CD4-positive, alpha-beta T cell (primary cell): ENCODE measurements at regions not wholly inside any gene's neighbourhood (a gene's known extent, or its start where the extent isn't known, plus 50 kb on each side); places are given as distances from the start of the nearest gene placed in this dataset.

Source experiments
- ATAC-seq: fragments of 200-7000 bp; cut with Tn5 transposase; one replicate; pipeline ENCODE4 v1.10.0; 2022; ENCODE audit warnings: mild to moderate bottlenecking; ENCODE audit not compliant: poor library complexity
- CTCF ChIA-PET: fragments of 350-600 bp; sonication (Branson Sonifier 250); formaldehyde crosslinking; loops from one replicate; lab custom pipeline; 2021; ENCODE audit warnings: antibody characterized with exemption, inconsistent platforms; lab: Charles Lee
- POLR2A ChIA-PET: fragments of 350-600 bp; sonication (Branson Sonifier 250); formaldehyde crosslinking; loops from one replicate; lab custom pipeline; 2021; ENCODE audit warnings: antibody characterized with exemption, inconsistent platforms; lab: Charles Lee
- DNase-seq, 14 experiments: peaks; one replicate each; pipeline ENCODE4 v3.0.0-alpha.2; 2013 to 2020; ENCODE audit warnings: mixed read lengths in 2 of 14
- H3K27ac ChIP-seq, 2 donors: one replicate each; pipeline versions ENCODE4 v1.5.1 to v1.7.0; 2013; ENCODE audit warnings: low read length in 2 of 2, low read depth in 1 of 2, mild to moderate bottlenecking in 1 of 2
- H3K27me3 ChIP-seq, 2 experiments: 1 replicate in 1 of 2; 2 replicates in 1 of 2; pipeline versions ENCODE4 v1.6.1 to v1.7.0; 2013; ENCODE audit warnings: low read length in 2 of 2, control low read depth in 1 of 2, mild to moderate bottlenecking in 1 of 2, moderate library complexity in 1 of 2; ENCODE audit not compliant: insufficient read depth in 2 of 2, control insufficient read depth in 1 of 2
- H3K36me3 ChIP-seq: one replicate; pipeline ENCODE4 v1.6.1; 2013; ENCODE audit warnings: low read length, control low read depth; ENCODE audit not compliant: insufficient read depth
- H3K4me1 ChIP-seq: one replicate; pipeline ENCODE4 v1.6.1; 2013; ENCODE audit warnings: low read length, control low read depth; ENCODE audit not compliant: insufficient read depth
- H3K4me3 ChIP-seq: one replicate; pipeline ENCODE4 v1.5.1; 2013; ENCODE audit warnings: mild to moderate bottlenecking, low read length, moderate library complexity
- H3K9me3 ChIP-seq, 2 experiments: 1 replicate in 1 of 2; 2 replicates in 1 of 2; pipeline versions ENCODE4 v1.6.1 to v1.7.0; 2013; ENCODE audit warnings: low read length in 2 of 2, mild to moderate bottlenecking in 2 of 2, control low read depth in 1 of 2, moderate library complexity in 1 of 2; ENCODE audit not compliant: control insufficient read depth in 1 of 2, insufficient read depth in 1 of 2
- H3K27ac Mint-ChIP-seq: one replicate; pipeline ENCODE4 v1.8.0; 2020; ENCODE audit warnings: mixed read lengths
- H3K27me3 Mint-ChIP-seq: one replicate; pipeline ENCODE4 v1.8.0; 2021; ENCODE audit warnings: mixed read lengths
- H3K36me3 Mint-ChIP-seq: one replicate; pipeline ENCODE4 v1.8.0; 2021; ENCODE audit warnings: low read depth, mixed read lengths
- H3K4me1 Mint-ChIP-seq: one replicate; pipeline ENCODE4 v1.8.0; 2021; ENCODE audit warnings: low read depth, mixed read lengths
- H3K4me3 Mint-ChIP-seq: one replicate; pipeline ENCODE4 v1.8.0; 2020; ENCODE audit warnings: mild to moderate bottlenecking, mixed read lengths
- H3K9me3 Mint-ChIP-seq: one replicate; pipeline ENCODE4 v1.8.0; 2020; ENCODE audit warnings: mixed read lengths
- intact Hi-C, 2 experiments: fragments of 100-400 bp; cut with DNase I in 1 of 2; cut with micrococcal nuclease in 1 of 2; formaldehyde crosslinking; loops; one replicate each; pipeline versions ENCODE4 v1.15.1 to v1.9.0; 2023 to 2025; cut with DNase I, micrococcal nuclease
- TF ChIP-seq, protein P1 (sequence below): fragments of 200-600 bp; IDR thresholded peaks from one replicate; pipeline ENCODE4 v1.8.0; 2022; ENCODE audit warnings: antibody characterized with exemption, mild to moderate bottlenecking

GRCh38 chr7:89776980-89777379, 377.3 kb upstream of the STEAP1 start:
- H3K9me3 ChIP-seq, result peaks cover 0 to 5% of the 10 kb centered on the region in 2 experiments
- intact Hi-C loops, result no loop called here
- DNase-seq, result no peak
- H3K4me1 ChIP-seq, result no peaks in the 10 kb centered on the region
- no peak for ATAC-seq
- no peak overlapping the region for H3K4me3 ChIP-seq
- POLR2A ChIA-PET, result no interaction called here
- no peak overlapping the region for H3K27ac ChIP-seq
- Mint-ChIP-seq H3K4me1 (no peaks in the 10 kb centered on the region), H3K4me3 (no peak overlapping the region), H3K9me3 (peaks cover 5% of the 10 kb centered on the region), H3K36me3 (no peaks in the 10 kb centered on the region), H3K27ac (no peak overlapping the region), H3K27me3 (no peaks in the 10 kb centered on the region)
- H3K36me3 ChIP-seq, result no peaks in the 10 kb centered on the region
- TF ChIP-seq, protein P1, sequence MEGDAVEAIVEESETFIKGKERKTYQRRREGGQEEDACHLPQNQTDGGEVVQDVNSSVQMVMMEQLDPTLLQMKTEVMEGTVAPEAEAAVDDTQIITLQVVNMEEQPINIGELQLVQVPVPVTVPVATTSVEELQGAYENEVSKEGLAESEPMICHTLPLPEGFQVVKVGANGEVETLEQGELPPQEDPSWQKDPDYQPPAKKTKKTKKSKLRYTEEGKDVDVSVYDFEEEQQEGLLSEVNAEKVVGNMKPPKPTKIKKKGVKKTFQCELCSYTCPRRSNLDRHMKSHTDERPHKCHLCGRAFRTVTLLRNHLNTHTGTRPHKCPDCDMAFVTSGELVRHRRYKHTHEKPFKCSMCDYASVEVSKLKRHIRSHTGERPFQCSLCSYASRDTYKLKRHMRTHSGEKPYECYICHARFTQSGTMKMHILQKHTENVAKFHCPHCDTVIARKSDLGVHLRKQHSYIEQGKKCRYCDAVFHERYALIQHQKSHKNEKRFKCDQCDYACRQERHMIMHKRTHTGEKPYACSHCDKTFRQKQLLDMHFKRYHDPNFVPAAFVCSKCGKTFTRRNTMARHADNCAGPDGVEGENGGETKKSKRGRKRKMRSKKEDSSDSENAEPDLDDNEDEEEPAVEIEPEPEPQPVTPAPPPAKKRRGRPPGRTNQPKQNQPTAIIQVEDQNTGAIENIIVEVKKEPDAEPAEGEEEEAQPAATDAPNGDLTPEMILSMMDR, result no peak
- H3K27me3 ChIP-seq, result no peaks in the 10 kb centered on the region
- CTCF ChIA-PET, result no interaction called here

DNA sequence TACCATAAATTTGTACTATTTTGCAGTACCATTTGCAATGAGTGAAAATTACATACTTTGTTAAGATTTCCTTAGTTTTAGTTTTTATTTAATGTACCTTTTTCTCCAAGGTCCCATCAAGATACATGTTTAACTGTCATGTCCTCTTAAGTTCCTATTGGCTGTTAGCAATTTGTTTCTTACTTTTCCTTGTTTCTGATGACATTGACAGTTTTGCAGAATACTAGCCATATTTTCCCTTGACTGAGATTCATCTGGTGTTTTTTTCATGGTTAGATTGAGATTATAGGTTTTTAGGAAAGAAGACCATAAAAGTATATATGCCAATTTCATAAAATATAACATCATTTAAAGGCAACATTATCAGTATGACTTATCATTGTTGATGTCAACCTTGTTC, 376.8 kb upstream of the STEAP1 start:
- Mint-ChIP-seq H3K4me1 (no peaks in the 10 kb centered on the region), H3K27ac (no peak overlapping the region), H3K9me3 (peaks cover 5% of the 10 kb centered on the region), H3K27me3 (no peaks in the 10 kb centered on the region), H3K36me3 (no peaks in the 10 kb centered on the region), H3K4me3 (no peak overlapping the region)
- no peak for DNase-seq
- TF ChIP-seq, protein P1, result no peak
- peaks cover 0 to 5% of the 10 kb centered on the region in 2 experiments for H3K9me3 ChIP-seq
- no peak for ATAC-seq
- no peak overlapping the region for H3K4me3 ChIP-seq
- no peak overlapping the region for H3K27ac ChIP-seq
- CTCF ChIA-PET, result no interaction called here
- no peaks in the 10 kb centered on the region for H3K27me3 ChIP-seq
- H3K4me1 ChIP-seq, result no peaks in the 10 kb centered on the region
- intact Hi-C loops, result no loop called here
- no peaks in the 10 kb centered on the region for H3K36me3 ChIP-seq
- POLR2A ChIA-PET, result no interaction called here

- CTCF ChIA-PET, result no interaction called here
- Histone ChIP-seq H3K27ac (no peak overlapping the region), H3K9me3 (peaks cover 0 to 5% of the 10 kb centered on the region in 2 experiments), H3K4me3 (no peak overlapping the region), H3K36me3 (no peaks in the 10 kb centered on the region), H3K27me3 (no peaks in the 10 kb centered on the region), H3K4me1 (no peaks in the 10 kb centered on the region)
- DNase-seq, result no peak
- Mint-ChIP-seq H3K4me3 (no peak overlapping the region), H3K4me1 (no peaks in the 10 kb centered on the region), H3K36me3 (no peaks in the 10 kb centered on the region), H3K27ac (no peak overlapping the region), H3K9me3 (peaks cover 5% of the 10 kb centered on the region), H3K27me3 (no peaks in the 10 kb centered on the region)
- ATAC-seq, result no peak
- TF ChIP-seq, protein P1, result no peak
- POLR2A ChIA-PET, result no interaction called here
- intact Hi-C loops, result no loop called here
Measured at GRCh38 chr7:89780291-89780690, 374.0 kb upstream of the STEAP1 start.
